ENCODE measurements at regions not wholly inside any gene's neighbourhood (a gene's known extent, or its start where the extent isn't known, plus 50 kb on each side); places are given as distances from the start of the nearest gene placed in this dataset.

- DNase-seq = peak; percentile 6
These were observed 490.0 kb upstream of the HS6ST1 start for GRCh38 chr2:128808462-128809258.

DNA sequence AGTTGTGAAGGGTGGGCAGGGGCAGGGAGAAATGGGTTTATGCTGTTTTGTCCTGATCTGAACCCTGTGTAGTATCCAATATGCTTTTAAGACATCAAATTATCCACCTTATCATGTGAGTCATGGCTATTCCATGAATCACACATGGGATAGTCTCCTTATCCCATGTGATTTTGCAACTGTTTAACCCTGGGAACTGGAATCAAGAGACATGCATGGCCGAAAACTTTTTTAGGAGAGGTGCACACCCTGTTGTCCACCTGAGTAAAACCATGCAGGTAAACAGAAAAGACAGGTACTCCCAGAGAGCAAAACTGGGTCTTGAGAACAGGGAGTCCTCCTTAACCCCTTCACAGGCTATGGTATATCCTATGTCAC is 490.6 kb upstream of the HS6ST1 start:
- no peak for DNase-seq

GRCh38 chr2:128809880-128810279 is 491.2 kb upstream of the HS6ST1 start:
- DNase-seq = no peak

- DNase-seq = no peak
These were observed 493.7 kb upstream of the HS6ST1 start for GRCh38 chr2:128812183-128812940.

- no peak for DNase-seq
These were observed 494.8 kb upstream of the HS6ST1 start for GRCh38 chr2:128813352-128814034.

- DNase-seq = no peak
These were observed 496.6 kb upstream of the HS6ST1 start for GRCh38 chr2:128815248-128815647.

DNA sequence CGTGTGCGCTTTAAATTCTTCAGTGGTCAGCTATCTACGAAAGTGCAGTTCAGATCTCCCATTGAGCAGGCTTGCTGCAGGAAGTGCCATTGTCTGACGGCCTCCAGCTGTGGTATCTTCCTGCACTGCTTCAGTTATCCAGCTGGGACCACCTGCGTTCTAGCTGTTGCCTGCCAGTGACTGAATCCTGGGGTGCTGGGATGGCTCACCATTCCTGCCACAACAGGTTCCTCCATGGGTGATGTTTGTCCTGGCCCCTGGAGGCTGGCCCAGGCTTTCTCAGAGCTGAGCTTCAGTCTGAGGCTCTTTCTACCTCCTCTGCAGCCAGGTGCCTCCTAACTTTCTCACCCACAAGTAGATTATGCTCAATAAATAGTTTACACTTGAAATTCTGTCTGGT is 498.5 kb upstream of the HS6ST1 start:
- no peak for DNase-seq

- no peak for DNase-seq
These were observed 499.1 kb upstream of the HS6ST1 start for GRCh38 chr2:128817813-128818212.

DNA sequence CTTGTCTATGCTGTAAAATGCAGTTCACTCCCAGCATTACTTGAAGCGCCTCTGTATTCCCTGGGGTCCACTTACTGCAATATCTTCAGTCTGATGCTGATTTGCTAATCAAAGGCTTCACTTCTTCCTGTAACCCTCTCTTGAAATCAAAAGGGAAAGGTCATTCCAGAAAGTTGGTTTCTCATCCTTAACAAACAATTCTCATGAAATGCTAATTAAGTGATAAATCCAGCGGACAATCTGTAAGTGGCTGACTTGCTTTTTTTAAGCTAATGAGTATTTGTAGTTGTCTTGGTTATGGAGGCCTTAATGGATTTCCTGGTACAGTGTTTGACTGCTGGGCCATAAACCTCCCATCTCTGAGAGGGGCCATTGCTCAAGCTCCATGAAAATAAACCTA is 499.6 kb upstream of the HS6ST1 start:
- DNase-seq = no peak

DNA sequence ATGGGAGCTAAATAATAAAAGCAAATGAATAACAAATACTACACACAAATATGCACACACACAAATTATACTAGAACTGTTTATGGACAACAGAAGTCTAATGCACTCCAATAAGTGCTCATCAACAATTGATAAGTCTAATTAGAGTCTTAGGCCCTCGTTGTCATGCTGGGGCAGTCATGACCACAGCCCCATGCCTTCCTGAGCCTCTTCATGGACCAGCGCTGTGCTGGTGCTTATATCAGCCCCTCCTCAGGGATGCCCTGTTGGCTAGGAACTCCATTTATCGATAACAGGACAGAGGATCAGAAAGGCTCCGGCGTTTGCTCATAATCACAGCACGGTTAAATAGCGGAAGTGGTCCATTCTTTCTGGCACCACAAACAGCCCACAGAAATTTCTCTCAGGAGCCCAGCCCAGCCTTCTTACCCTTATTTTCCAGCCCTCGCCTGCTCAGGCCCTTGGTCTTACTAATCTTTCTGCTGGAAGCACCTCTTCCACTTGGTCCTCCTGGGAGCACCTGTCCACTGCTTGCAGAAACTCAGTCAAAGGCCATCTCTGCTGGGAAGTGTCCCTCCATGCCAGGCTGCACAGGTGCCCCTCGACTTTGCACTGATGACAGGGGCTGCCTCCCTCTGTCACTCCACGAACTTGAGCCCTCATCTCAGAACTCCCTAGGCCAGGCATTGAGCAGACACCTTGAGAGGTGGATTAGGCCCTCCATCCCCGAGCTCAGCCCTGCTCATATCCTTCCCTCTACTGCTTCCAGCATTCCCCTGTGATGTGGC is 500.2 kb upstream of the HS6ST1 start:
- DNase-seq = no peak

- DNase-seq = no peak
These were observed 501.8 kb upstream of the HS6ST1 start for GRCh38 chr2:128820452-128820851.

DNA sequence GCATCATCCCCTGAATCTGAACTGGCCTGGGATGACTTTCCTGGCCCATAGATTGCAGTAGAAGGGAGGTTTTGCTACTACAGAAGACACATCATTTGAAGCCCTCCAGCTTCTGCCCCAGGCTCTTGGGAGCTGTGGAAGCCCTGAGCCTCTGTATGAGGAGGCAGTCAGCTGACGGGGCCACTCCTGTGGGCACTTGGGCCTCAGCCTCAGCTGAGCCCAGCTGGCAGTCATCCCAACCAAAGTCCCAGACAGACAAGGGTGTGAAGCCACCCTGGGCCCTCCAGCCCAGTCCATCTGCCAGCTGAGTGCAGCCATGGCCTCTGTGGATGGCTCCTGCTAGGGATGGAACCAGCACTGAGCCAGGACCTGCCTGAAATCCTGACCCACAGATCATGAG is 502.3 kb upstream of the HS6ST1 start:
- DNase-seq = no peak

GRCh38 chr2:128832946-128833663 is 514.4 kb upstream of the HS6ST1 start:
- DNase-seq = no peak

GRCh38 chr2:128833664-128834027 is 515.0 kb upstream of the HS6ST1 start:
- DNase-seq = no peak

- DNase-seq = no peak
These were observed 515.7 kb upstream of the HS6ST1 start for GRCh38 chr2:128834207-128834879.

DNA sequence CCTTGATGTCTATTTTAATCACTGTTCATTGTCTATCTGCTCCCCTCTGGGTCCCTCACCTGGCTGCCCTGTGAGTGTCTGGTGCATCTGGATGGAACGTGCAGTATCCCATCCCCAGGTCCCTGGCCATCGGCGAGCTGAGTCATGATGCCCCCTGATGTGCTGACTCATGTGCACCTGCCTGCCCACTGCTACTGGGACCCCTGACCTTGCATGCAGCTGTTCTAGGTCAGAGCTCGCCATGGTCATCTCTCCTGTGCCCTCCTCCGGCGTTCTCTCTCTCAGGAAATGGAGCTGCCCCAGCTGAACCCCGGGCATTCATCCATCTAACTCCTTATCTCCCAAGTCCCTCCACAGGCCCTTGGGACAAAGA is 516.2 kb upstream of the HS6ST1 start:
- no peak for DNase-seq

- DNase-seq = no peak
These were observed 516.7 kb upstream of the HS6ST1 start for GRCh38 chr2:128835342-128835855.

GRCh38 chr2:128835974-128836373 is 517.3 kb upstream of the HS6ST1 start:
- DNase-seq = no peak

- DNase-seq = no peak
These were observed 518.0 kb upstream of the HS6ST1 start for GRCh38 chr2:128836559-128837100.

DNA sequence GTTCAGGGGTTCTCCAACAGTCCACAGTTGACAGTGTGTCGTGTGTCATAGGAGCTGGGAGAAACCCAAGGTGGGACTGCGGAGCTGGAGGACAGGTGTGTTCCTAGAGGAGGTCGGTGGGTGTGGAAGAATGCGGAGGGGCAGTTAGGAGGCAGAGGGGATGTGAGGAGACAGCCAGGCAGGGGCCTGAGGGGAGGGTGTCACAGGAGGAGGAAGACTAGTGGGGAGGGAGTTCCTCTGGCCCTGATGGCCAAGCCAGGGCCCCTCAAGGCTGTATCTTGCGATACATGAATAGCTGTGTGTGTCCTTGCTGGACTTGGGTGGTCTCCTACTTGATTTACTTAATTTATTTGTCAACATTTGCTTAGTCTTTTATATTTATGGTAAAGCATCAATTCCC is 519.6 kb upstream of the HS6ST1 start:
- no peak for DNase-seq

DNA sequence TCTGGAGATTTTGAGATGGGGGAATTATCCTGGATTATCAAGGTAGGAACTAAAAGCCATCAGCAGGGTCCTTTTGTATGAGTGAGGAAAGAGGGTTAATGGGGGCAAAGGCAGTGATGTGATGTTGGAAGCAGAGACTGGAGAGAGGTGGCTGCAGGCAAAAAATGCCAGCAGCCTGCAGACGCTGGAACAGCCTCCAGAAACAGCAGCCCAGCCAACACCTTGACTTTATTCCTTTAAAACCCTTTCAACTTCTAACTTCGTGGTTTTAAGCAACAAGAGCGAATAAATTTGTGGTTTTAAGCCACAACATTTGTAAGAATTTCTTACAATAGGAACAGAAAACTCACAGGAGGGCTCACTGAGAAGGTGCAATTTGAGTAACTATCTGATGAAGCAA is 523.1 kb upstream of the HS6ST1 start:
- no peak for DNase-seq
